Activated CD8-positive, alpha-beta memory T cell treated with anti-CD3 and anti-CD28 coated beads, Interleukin-2, amount 50 U/mL, for 1 hour (primary cell): ENCODE measurements at regions not wholly inside any gene's neighbourhood (a gene's known extent, or its start where the extent isn't known, plus 50 kb on each side); places are given as distances from the start of the nearest gene placed in this dataset.

Experiments
- DNase-seq: peaks from one replicate; pipeline ENCODE4 v3.0.0-alpha.2; 2020; ENCODE audit errors: extremely low read depth

GRCh38 chr13:104085611-104086010 lies 1019.4 kb upstream of the SLC10A2 start:
- no peak for DNase-seq

GRCh38 chr13:104074326-104074725 lies 1008.1 kb upstream of the SLC10A2 start:
- no peak for DNase-seq

DNA sequence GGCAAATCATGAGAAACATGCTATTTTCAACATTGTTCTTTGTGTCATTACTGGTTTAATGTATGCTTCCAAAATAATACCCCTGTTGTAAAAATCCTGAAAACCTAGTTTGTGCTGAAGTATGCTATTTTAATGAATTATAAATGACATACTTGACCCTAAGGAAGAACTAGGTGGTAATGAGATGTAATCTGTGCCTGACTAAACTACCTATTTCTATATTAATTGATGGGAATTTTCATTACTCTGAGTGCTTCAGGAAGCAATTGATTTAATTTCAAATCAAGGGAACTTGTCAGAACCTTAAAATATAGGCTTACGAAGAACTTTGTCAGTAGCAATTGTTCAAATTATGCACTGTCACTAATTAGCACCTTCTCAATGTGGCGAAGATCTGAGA lies 1005.6 kb upstream of the SLC10A2 start:
- DNase-seq, result no peak

DNA sequence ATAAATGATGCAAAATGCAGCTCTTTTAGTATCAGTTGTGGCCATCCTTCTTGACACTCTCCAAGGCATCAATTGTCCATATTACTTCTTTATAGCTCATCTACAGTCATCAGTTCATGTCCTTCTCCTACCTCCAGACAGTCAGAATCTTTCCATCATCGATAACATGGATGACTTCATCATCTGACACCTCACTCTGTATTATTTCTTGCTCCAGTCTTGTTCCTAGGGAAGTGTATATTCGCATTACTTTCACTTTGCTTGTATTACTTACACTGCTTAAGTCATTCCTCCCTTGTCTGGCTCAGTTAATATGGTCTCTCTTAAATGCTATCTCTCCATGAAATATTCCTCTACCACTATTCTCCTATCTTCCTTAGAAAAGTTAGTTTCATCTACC lies 999.1 kb upstream of the SLC10A2 start:
- no peak for DNase-seq

DNA sequence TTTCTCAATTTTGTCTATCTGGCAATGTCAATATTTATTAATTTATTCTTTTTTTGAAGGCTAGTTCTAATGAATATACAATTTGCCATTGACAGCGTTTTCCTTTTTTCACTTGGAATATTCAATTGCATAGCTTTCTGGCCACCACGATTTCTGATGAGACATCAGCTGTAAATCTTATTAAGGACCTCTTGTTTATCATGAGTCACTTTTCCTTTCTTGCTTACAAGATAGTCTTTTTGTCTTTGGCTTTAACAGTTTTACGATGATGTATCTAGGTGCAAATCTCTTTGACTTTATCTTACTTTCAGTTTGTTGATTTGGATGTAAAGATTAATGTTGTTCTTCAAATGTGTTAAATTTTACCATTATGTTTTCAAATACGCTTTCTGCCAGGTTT lies 991.6 kb upstream of the SLC10A2 start:
- DNase-seq, result no peak

- DNase-seq, result no peak
Measured at GRCh38 chr13:104045907-104046306, 979.7 kb upstream of the SLC10A2 start.

- DNase-seq, result no peak
Measured at GRCh38 chr13:104043184-104043583, 977.0 kb upstream of the SLC10A2 start.

- no peak for DNase-seq
Measured at GRCh38 chr13:104034891-104035290, 968.7 kb upstream of the SLC10A2 start.

DNA sequence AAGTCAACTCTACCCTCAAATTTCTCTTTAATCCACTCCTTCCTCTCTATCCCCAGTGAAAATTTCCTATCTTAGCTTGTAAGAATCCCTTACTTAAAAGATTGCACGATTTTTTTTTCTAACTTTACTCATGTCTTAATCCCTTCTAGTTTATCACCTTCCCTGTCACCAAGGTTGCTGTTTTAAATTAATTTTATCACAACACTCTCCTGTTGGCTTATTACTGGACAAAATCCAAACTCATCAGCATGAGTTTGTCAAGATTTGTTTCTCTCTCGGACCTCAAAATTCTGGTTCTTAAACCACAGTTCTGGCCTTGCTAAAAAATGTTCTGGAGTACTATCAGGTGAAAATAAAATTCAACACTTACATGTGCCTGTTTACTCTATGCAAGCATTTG lies 959.1 kb upstream of the SLC10A2 start:
- no peak for DNase-seq

- DNase-seq, result no peak
Measured at GRCh38 chr13:104024416-104025170, 958.4 kb upstream of the SLC10A2 start.

- no peak for DNase-seq
Measured at GRCh38 chr13:104021806-104022397, 955.7 kb upstream of the SLC10A2 start.

GRCh38 chr13:104017317-104017716 lies 951.1 kb upstream of the SLC10A2 start:
- no peak for DNase-seq

DNA sequence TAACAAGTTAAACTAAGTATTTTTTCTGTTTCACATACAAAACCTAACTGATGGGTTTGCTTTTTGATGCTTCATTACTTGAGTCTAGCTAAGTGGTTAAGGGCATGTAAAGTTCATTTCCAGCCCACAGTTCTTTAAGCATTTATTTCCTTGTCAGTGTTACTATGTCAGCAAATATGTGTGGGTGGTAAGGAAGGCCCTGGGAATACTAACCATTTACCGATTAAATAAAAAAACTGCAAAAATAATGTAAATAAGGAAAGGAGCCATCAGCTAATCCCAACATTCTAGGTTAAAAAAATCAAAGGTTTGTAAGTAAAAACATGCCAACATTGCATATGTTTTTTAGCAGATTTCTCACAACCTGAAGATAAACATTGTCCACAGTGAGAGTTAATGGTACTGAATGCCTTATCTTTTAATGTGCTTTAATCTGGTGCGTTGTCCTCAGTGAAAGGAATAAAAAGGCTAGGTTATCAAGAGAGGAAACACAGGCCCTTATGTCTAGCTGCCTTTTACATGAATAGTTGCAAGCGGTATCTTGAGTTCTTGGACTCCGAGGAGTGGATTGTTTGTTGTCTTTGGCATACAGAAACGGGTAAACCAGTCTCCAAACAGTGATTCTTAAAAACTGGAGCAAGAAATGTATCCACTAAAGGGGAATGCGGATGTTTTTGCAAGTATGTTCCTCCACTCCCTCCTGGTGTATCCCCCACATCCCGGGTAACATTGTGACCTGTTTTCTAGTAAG lies 949.6 kb upstream of the SLC10A2 start:
- no peak for DNase-seq

GRCh38 chr13:104014803-104015645 lies 948.8 kb upstream of the SLC10A2 start:
- no peak for DNase-seq

DNA sequence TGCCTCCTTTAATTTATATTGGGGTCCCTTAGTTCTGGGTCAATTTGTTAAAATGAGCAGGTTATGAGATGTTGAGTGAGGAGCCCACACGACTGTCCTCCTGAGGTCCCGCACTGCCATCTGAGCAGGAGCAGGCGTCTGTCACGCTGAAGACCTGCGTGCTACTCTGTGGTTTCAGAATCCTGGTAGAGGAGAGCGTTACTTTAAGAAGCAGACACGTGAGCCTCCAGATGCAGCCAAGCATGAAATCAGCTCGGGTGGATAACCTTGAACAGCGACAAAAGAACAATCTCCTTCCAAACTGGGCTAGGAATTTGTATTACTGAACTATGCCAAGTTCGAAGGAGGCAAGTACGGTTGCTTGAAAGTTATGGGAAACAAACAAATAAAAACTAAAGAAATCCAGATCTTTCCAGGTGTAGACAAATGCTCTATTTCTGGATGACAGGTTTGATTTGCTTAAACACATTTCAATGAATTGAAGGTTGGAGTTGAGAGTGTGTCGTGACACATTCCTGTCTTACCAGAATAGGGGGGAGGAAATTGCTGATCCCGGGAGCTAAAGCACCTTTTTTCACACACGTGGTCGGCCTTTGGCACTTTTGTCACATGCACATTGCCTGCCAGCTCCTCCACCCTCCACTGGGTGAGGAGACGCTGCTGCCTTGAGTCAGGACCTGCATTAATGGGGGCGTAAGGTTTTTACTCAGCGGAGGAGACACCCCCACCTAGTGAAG lies 945.5 kb upstream of the SLC10A2 start:
- no peak for DNase-seq

DNA sequence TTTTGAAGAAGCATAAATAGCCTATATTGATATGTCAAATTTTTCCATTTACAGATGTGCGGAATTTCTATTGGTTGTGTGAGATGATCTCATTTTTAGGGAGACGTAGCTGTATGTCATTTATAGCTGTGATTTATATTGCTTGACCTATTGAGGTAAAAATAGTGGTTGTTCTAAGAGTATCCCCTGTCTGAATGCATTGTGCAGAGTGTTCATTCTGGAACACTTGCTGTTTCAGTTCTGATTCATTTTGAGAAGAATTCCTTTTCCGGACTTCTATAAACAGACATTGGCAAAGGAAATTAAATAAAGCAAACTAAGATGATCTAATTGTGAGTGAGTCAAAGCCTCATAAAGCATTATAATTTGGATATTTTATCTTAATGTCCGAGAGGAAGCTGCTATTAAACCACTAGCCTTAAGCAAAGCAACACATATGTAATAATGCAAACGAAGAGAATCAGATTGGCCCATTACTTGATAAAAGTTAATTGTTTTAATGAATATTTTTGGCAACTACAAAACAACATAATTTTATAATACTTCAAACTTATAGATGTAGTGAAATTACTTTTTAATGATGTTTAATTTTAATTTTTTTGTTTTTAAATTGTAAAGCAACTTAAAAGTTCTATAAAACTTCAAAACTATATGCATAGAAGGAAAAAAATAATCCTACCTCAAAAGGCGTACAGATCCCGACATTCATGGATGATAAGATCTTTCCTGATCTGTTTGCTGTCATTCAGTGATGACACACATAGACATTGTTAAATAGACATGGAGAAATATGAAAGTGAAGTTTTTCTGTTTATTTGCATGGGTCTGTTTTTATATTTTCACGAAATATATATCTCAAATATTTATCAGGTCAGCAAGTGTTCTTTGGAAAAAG lies 942.6 kb upstream of the SLC10A2 start:
- no peak for DNase-seq

- DNase-seq, result no peak
Measured at GRCh38 chr13:104008075-104008474, 941.9 kb upstream of the SLC10A2 start.

- DNase-seq, result no peak
Measured at GRCh38 chr13:104006625-104007075, 940.4 kb upstream of the SLC10A2 start.

DNA sequence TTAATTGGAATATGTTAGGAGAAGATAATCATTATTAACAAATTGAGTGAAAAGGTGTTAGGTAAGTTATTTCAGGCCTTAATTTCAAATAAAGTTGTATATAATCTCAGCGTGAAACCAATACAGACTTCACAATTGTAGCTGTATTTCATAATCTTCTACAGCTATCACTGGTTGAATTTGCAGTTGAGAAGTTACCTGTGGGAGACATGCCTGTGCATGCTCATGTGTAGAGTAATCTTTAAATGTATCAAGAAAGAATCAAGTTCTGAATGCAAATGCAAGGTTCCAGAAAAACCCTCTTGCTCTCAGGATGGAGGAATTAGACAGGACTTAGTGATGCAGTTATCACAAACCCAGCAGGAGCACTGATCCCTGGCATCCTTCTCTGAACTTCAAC lies 938.4 kb upstream of the SLC10A2 start:
- no peak for DNase-seq

DNA sequence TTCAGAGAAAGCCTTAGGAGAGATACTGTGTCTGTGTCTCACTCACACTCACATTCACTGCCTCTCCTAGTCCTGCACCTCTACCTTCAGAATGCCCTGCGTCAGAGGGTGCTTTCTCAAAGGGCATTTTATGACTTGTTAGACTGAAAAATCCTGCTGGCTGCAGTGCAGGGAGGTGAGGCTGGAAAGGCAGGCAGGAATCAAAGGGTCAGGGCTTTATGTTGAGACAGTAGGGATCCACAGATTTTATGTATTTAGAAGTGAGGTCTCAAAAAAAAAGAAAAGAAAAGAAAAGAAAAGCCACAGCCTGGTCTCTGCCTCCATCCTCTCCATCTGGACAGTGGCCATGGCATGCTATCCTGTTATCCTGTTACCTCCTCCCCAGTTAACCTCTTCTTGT lies 936.0 kb upstream of the SLC10A2 start:
- no peak for DNase-seq
